ENCODE measurements at regions not wholly inside any gene's neighbourhood (a gene's known extent, or its start where the extent isn't known, plus 50 kb on each side); places are given as distances from the start of the nearest gene placed in this dataset.

DNA sequence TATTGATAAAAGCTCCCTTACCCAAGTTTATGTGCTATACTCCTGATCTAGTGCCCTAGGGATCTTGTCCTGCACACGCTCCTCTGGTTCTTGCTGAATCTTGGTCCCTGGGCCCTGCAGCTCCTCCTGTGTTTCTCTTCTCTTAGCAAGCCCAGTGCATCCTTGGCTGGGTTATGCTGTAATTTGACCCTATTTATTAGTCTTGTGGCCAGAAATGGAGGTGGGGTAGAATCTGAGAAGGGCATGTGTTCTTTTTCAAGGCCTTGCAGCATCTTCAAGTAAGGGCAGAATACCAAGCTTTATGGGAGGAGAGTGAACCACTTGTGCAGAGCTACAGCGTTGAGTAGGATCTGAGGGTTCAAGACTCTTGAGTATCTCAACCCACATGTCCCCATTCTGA is 366.8 kb downstream of the FAM170A start:
- in situ Hi-C loops (cut with HindIII; ENCODE audit: low pct_unique_long_range_greater_than_20kb, low sequenced_read_pairs), result no loop called here
- DNase-seq (ENCODE audit: low read depth in 1 of 2, low spot score in 1 of 2), result peak in 1 of 2 experiments; percentile 6

DNA sequence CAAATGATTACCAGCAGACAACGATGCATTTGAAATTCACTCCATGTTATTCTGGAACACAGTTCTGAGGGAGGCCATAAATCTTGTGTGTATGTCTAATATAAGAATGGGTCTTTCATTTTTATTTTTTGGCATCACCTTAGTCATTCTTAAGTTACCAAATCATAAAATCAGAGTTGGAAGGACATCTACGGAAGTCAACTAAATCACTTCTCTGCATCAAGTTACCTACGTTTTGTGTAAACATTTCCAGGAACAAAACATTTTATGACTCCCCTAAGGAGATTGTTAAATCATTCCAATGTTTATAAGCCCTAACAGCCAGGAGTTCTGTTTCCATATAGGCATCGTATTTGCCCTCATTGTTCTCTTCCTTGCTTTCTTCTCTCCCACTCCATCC is 378.2 kb downstream of the FAM170A start:
- peak; percentile 62 for TF ChIP-seq JUND (IDR thresholded peaks at IDR 0.05; ENCODE audit: low read depth)
- in situ Hi-C loops (cut with HindIII; ENCODE audit: low pct_unique_long_range_greater_than_20kb, low sequenced_read_pairs), result no loop called here
- peak; percentile 16 to 45 for DNase-seq (ENCODE audit: low read depth in 1 of 2, low spot score in 1 of 2)

More for the DNA sequence above, 366.8 kb downstream of the FAM170A start:
- no peak for TF ChIP-seq JUND (IDR thresholded peaks at IDR 0.05; ENCODE audit: low read depth)

DNA sequence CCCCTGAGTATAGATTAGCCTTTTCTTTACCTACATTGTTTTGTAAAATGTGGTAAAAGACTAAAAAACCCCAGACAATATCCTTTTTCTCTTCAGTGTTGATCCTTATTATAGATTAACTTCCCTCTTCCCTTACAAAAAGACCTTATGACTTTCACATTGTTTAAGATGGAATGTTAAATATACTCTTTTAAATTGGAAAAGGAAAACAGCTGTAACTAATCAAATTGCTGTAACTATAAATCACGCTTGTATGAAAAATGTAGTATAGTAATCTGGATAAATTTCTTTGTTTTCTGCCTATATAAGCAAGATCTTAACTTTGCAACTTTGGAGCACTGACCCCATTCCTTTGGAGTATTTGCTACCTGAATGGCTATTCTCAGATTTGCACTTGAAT is 383.1 kb downstream of the FAM170A start:
- TF ChIP-seq JUND (IDR thresholded peaks at IDR 0.05; ENCODE audit: low read depth), result no peak
- no peak for DNase-seq (ENCODE audit: low read depth in 1 of 2, low spot score in 1 of 2)

DNA sequence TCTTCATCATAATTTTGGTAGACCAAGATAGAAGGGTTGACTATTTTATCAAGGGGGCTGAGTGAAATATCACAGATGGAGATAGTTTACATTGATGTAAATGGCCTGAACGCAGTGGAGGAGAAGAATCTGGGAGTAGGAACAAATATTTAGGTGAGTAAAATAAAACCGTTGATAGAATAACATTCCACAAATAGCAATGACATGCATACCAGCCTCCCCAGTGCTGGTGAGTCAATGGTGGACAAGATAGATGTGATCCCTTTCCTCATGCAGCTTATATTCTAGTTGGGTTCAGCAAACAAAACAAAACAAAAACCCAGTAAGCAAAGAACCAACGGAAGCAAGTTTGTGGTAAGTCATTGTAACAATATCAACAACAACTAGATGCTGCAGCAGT is 385.2 kb downstream of the FAM170A start:
- no peak for TF ChIP-seq JUND (IDR thresholded peaks at IDR 0.05; ENCODE audit: low read depth)
- DNase-seq (ENCODE audit: low read depth in 1 of 2, low spot score in 1 of 2), result no peak
- in situ Hi-C loops (cut with HindIII; ENCODE audit: low pct_unique_long_range_greater_than_20kb, low sequenced_read_pairs), result no loop called here

More for the DNA sequence above, 383.1 kb downstream of the FAM170A start:
- in situ Hi-C loops (cut with HindIII; ENCODE audit: low pct_unique_long_range_greater_than_20kb, low sequenced_read_pairs), result no loop called here

DNA sequence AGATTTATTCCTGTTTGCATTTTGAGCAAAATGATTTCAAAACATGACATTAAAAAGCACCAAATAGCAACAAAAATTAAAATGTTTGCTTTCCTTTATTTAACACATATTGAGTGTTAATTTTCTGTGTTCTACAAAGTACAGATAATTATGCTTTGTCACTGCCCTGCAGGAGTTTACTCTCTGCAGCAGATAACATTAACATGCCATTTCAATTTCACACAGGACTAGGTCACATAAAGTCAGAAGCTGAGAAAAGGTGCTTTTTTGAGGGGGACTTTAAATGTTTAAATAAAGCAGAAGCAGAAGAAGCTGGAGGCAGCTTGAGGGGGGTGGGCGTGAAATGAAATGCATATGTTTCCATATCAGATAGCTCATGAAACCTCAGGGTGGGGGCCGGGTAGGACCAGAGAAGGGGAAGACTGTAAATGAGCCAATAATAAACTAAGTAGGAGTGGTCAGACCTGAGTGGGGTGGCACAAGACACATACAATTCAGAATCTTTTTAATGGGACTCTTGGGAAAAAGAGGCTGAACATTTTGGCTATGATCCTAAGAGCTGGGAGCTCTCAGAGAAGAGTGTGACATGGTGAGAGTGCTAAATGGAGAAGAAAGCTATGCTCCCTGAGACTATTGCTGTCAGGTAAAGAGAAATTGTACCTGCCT is 387.5 kb downstream of the FAM170A start:
- in situ Hi-C loops (cut with HindIII; ENCODE audit: low pct_unique_long_range_greater_than_20kb, low sequenced_read_pairs), result no loop called here
- no peak for TF ChIP-seq JUND (IDR thresholded peaks at IDR 0.05; ENCODE audit: low read depth)
- DNase-seq (ENCODE audit: low read depth in 1 of 2, low spot score in 1 of 2), result no peak

DNA sequence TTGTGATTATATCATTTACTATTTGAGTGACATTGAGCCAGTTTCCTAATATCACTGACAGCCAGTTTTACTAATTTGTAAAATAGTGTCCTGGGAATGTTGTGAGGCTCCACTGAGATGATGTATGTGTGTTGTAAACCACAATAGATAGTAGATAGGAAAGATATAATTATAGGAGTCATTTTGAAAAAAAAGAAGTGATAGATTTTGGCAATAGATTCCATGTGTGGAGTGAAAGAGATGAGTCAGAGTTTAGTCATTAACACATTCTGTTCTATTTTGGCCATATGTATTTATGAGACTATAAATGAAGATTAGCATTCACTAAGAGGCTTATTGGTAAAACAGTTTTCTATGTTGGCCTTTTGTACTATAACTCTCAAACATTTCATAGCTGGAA is 388.2 kb downstream of the FAM170A start:
- no peak for DNase-seq (ENCODE audit: low read depth in 1 of 2, low spot score in 1 of 2)
- in situ Hi-C loops (cut with HindIII; ENCODE audit: low pct_unique_long_range_greater_than_20kb, low sequenced_read_pairs), result no loop called here
- no peak for TF ChIP-seq JUND (IDR thresholded peaks at IDR 0.05; ENCODE audit: low read depth)

DNA sequence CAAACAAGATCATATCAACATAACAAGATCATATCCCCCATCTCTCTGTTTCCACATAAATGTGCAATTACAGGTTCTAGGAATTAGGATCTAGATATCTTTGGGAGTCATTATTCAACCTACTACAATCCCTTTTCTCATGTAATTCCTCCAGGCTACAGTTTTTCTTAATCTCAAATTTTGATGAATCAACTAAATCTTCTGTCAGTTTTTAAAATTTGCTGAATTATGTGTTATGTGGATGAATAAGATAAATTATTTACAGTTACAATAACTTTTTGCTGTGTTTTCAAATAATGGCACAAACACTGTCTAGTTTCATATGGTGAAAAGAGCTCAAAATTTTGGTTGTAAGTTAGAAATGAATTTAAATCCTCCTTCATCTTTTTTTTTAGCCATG is 405.8 kb downstream of the FAM170A start:
- no peak for DNase-seq (ENCODE audit: low read depth in 1 of 2, low spot score in 1 of 2)
- in situ Hi-C loops (cut with HindIII; ENCODE audit: low pct_unique_long_range_greater_than_20kb, low sequenced_read_pairs), result no loop called here
- TF ChIP-seq JUND (IDR thresholded peaks at IDR 0.05; ENCODE audit: low read depth), result no peak

DNA sequence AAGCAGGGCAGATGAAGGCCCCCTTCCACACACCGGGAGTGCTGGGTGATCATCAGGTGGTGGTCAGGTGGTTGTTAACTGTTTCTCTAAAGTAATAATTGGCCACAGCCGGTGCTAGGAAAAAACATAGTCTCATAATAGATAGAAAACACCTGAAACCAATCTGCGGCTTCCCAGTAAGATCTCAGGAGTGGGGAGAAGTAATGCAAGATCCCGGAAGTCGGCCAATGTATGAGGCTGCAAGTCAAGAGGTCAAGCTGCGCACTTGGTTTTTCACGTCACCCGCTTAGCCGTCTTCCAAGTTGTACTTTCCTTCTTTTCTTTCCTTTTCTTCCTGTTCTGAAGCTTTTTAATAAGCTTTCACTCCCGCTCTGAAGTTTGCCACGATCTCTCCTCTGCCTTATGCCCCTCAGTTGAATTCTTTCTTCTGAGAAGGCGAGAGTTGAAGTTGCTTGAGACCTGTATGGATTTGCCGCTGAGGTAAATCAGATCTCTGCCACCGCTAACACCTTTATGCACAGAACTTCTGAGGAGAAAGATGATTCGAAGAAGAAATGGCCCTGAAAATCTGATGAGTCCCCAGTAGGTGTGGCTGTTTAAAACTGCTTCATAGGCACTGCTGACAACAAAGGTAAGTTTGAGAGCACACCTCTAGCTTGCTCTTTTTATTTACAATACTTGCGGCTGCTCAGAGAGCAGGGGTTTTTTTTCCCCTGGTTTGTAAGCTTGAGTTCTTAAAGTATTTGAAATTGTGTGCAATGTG is 406.6 kb downstream of the FAM170A start:
- TF ChIP-seq JUND (IDR thresholded peaks at IDR 0.05; ENCODE audit: low read depth), result no peak
- in situ Hi-C loops (cut with HindIII; ENCODE audit: low pct_unique_long_range_greater_than_20kb, low sequenced_read_pairs), result no loop called here
- no peak for DNase-seq (ENCODE audit: low read depth in 1 of 2, low spot score in 1 of 2)

DNA sequence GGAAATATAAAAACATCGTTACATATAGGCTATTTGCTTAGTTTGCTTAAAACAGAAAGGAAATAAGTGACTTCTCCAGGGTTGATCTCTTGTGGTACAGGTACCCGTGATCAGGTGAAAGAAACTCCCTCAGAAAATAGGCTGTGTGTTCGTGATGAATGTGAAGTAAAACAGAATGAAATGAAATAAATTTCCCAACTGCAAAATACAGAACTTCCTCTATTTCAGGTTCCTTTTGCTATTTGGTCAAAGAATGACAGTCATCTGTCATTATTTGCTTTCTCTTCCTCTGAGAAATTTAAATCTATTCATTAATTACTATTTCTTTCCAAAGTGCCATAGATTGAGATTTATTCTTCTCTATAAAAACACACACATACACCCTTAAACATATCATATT is 408.1 kb downstream of the FAM170A start:
- DNase-seq (ENCODE audit: low read depth in 1 of 2, low spot score in 1 of 2), result no peak
- no peak for TF ChIP-seq JUND (IDR thresholded peaks at IDR 0.05; ENCODE audit: low read depth)
- in situ Hi-C loops (cut with HindIII; ENCODE audit: low pct_unique_long_range_greater_than_20kb, low sequenced_read_pairs), result no loop called here

DNA sequence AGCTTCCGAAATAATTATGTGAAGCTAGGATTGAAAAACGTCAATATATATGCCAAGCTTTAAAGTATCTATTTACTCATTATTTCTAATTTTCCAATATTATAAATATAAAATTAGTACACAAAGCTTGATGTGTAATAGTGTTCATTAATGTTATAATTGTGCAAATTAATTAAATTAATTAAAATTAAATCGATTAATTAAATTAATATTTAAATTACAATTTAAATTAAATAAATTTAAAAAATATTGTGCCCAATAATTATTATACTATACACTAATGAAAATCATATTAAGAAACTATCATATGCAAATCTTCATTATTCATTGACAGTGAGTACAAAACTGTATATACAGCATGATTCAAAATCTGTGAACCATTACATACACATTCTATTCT is 409.8 kb downstream of the FAM170A start:
- no peak for TF ChIP-seq JUND (IDR thresholded peaks at IDR 0.05; ENCODE audit: low read depth)
- no peak for DNase-seq (ENCODE audit: low read depth in 1 of 2, low spot score in 1 of 2)
- in situ Hi-C loops (cut with HindIII; ENCODE audit: low pct_unique_long_range_greater_than_20kb, low sequenced_read_pairs), result no loop called here

DNA sequence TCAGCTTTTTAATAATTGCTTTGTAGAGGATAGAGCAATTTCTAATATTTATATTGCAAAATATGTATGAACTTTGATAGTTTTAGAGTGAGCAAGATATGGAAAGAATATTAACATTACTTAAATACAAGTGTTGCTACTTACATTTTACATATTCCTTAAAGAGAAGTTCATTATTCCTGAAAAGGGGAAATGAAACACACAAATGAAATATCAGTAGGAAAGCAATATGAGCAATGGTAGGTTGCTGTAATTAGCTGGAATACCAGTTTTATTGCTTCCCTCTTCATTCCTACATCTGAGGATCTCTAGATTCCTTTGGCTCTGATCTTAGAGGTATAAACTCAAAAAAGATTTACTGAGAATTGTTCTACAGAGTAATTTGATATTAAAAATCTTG is 414.1 kb downstream of the FAM170A start:
- TF ChIP-seq JUND (IDR thresholded peaks at IDR 0.05; ENCODE audit: low read depth), result no peak
- no peak for DNase-seq (ENCODE audit: low read depth in 1 of 2, low spot score in 1 of 2)
- in situ Hi-C loops (cut with HindIII; ENCODE audit: low pct_unique_long_range_greater_than_20kb, low sequenced_read_pairs), result no loop called here

DNA sequence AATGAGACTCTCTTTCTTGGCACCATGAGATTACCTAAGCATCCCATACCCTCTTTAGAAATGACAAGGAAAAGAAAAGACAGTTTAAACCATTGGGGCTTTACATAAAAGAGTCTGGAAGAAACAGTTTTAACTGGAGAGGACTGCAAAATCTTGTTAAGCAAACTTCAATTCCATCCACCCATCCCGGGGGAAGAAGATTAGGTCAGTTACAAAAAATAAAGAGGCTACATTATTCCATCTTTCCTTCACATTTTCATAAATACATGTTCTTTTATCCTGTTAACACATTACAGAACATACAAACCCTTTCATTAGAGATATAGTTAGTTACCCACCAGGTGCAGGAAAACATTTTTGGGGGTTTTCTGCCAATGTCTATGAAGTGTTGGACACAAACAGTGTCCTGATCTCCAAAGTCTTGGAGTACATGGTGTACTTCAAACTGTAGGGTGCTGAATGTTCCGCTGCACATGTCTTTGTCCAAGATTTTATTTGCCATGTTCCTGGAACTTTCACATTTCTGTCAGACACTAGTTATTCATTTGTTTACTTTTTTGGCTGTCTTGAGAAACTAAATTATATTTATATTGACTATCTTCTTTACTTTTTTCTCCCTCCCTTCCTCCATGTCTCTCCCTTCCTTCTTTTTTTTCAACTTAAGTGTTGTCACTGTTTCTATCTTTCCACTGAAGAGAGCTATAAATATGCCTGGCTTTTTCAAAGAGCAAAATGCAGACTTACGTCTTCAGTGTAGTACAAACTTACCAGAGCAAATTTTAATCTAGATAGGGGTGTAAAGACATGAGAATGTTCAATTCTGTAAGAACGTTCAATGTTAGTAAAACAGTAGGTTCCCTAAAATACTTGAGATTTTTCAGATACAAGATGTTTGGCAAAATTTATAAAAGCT is 410.9 kb upstream of the PRR16 start:
- TF ChIP-seq JUND (IDR thresholded peaks at IDR 0.05; ENCODE audit: low read depth), result no peak
- in situ Hi-C loops (cut with HindIII; ENCODE audit: low pct_unique_long_range_greater_than_20kb, low sequenced_read_pairs), result no loop called here

DNA sequence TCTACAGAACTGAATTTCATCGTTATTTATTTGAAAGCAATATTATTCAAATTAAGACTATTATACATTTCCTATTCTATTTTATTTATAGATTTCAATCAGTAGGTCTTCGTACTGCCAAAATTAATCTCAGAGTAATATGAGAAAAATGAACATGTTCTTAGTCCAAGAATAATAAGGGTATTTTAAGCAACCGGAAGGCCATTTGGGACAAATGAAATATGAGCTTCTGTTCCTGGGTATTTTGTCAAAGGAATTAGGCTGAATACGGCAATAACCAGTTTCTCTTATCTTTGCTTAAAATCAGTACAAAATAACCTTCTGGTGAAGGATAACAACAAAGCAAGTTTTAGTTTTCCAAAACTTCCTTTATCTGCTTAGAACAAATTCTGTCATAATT is 410.3 kb upstream of the PRR16 start:
- no peak for TF ChIP-seq JUND (IDR thresholded peaks at IDR 0.05; ENCODE audit: low read depth)
- in situ Hi-C loops (cut with HindIII; ENCODE audit: low pct_unique_long_range_greater_than_20kb, low sequenced_read_pairs), result no loop called here
- DNase-seq (ENCODE audit: low read depth in 1 of 2, low spot score in 1 of 2), result no peak

More for the DNA sequence above, 410.9 kb upstream of the PRR16 start:
- no peak for DNase-seq (ENCODE audit: low read depth in 1 of 2, low spot score in 1 of 2)
